ENCODE measurements at regions not wholly inside any gene's neighbourhood (a gene's known extent, or its start where the extent isn't known, plus 50 kb on each side); places are given as distances from the start of the nearest gene placed in this dataset.
"Not testable (repeated sequence)": the region's sequence is repeated elsewhere in the genome, so short reads cannot be mapped to it uniquely, and the experiment has no call there.

- ATAC-seq: no peak
- DNase-seq: no peak
These were observed 352.1 kb upstream of the CCL2 start for GRCh38 chr17:33902901-33903449.

DNA sequence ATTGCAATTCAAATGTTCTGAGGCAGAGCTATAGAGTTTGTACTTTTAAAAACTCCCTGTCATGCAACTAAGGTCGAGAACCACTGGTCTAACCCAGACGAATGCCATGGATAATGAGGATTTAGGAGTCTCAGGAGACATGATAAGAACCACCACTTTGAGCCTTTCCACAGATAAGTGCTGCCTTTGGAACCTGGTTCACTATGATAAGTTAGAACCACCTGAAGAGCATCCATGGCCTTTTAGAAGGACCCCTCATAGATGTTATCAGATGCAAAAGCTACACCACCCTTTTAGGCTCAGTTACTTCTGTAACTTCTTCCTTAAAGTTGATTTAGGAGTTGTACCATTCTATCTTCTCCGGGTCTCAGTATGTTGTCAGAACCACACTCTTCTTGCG lies 350.6 kb upstream of the CCL2 start:
- ATAC-seq (no peak), DNase-seq (no peak)

- ATAC-seq (no peak), DNase-seq (no peak)
These were observed 349.7 kb upstream of the CCL2 start for GRCh38 chr17:33905338-33905800.

GRCh38 chr17:33908363-33909064 lies 346.6 kb upstream of the CCL2 start:
- ATAC-seq (no peak), DNase-seq (no peak)

DNA sequence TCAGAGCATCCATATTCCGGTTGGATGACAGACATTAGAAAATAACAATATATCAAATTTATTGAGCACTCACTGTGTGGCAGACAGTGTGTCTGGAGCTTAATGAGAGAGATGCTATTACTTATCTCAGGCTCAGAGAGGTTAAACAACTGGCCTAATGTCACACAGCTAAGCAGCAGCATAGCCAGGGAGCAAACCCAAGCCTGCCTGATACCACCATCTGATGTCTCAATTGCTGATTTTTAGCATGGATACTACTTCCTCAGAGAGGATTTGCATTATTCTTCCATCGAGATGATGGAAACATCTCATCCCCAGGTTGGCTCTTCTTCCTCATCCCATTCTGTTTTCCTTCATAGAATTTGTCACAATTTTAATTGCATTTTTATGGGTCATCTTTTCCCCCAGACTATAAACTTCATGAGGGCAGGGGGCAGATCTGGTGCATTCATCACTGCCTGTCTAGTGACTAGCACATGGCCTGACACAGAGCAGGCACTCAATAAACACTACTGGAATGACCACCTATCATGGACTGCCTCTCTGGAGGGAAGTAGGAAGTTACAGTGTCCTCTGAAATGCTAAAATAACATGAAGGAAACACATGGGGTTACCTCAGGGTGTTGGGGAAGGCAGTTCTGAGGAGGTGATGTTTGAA lies 344.8 kb upstream of the CCL2 start:
- DNase-seq (no peak), ATAC-seq (no peak)

GRCh38 chr17:33914125-33914524 lies 341.0 kb upstream of the CCL2 start:
- no peak for DNase-seq
- ATAC-seq: no peak

DNA sequence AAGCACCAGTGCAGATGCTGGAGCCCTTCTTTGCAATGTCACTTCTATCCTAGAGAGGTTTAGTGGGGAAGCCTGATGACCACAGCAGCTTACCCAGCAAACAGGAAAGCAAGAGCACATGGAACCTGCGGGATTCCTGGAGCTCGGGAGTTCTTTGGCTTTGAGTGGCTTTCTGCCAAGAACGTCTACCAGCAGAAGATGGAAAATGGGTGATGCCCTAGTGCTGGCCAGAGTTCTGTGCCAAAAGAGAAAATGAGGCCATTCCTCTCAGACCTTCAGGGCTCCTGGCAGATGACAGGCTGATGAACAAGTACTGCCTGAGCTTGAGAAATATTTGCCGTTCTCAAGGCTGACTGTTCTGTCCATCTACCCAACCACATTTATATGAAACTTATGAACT lies 332.1 kb upstream of the CCL2 start:
- ATAC-seq: no peak
- no peak for DNase-seq

- DNase-seq (no peak), ATAC-seq (no peak)
These were observed 331.0 kb upstream of the CCL2 start for GRCh38 chr17:33924104-33924503.

DNA sequence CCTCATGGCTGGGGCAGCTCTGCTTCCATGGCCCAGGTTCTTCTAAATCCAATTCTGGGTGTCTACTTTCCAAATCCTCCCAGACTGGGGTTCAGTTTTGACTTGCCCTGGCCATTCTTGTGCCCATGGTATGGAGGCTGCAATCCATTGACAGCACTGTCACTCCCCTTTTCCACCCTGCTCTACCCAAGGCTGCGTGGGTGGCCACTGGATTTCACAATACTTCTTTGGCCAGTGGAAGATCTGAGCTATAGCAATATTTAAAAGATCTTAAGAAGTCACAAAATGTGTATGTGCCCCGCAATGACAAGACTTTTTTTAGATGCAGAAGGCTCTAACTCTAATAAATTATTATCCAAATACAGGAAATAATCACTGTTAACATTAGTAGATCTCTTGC lies 329.4 kb upstream of the CCL2 start:
- ATAC-seq: no peak

DNA sequence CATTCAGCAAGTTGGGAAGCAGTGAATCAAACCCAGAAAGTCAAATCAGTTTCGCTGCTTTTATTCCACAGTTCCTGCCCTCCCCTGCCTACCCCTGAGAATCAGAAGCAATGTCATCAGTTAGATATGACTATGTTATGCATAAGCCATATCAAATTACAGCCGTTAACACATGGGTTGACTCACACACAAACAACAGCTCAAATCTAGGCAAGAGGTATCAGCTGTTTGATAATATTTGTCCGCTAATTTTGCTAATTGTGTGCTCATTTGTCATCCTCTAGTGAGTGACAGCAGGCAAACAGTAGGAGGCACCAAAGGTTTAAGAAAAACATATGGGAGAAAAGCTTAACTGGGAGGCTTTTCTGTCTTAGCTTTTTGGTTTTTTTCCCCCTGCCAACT lies 327.4 kb upstream of the CCL2 start:
- ATAC-seq (no peak), DNase-seq (no peak)

More for the DNA sequence above, 329.4 kb upstream of the CCL2 start:
- no peak for DNase-seq

- ATAC-seq: no peak
- no peak for DNase-seq
These were observed 325.8 kb upstream of the CCL2 start for GRCh38 chr17:33929181-33929724.

DNA sequence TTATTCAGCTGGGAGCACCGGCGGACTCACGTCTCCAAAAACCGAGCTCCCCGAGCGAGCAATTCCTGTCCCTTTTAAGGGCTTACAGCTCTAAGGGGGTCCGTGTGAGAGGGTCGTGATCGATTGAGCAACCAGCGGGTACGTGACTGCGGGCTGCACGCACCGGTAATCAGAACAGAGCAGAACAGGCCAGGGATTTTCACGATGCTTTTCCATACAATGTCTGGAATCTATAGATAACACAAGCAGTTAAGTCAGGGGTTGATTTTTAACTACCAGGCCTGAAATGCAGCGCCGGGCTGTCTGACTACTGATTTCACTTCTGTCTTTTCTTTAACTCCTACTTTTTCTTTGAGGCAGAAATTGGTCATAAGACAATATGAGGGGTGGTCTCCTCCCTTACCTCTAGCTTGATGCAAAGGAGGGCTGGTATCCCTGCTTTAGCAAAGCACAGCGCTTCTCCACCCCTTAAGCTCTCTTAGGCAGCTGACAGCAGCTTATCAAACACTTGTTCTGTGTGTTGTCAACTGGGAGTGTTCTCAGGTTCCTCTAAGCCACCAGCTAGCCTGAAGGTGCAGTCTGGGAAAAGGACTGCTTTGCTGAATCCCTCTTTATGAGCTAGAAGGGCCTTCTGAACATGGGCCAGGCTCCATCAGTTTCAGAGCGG lies 323.8 kb upstream of the CCL2 start:
- not testable (repeated sequence) for DNase-seq, ATAC-seq

DNA sequence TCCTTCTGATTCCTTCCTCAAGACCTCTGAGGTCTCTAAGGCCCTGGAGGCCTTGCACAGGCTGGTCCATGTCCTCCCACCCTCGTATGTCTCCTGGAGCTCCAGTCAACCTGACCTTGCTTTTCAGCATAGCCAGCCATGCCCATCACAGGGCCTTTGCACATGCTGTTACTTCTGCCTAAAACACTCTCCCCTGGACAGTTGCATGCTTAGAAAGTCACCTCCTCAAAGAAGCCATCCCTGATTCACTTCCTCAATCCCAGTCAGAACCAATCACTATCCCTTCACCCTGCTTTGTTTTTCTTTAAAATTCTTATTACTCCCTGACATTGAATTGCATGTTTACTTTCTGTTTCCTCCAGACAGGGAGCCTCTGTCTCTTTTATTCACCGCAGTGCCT lies 322.1 kb upstream of the CCL2 start:
- DNase-seq (no peak), ATAC-seq (no peak)

DNA sequence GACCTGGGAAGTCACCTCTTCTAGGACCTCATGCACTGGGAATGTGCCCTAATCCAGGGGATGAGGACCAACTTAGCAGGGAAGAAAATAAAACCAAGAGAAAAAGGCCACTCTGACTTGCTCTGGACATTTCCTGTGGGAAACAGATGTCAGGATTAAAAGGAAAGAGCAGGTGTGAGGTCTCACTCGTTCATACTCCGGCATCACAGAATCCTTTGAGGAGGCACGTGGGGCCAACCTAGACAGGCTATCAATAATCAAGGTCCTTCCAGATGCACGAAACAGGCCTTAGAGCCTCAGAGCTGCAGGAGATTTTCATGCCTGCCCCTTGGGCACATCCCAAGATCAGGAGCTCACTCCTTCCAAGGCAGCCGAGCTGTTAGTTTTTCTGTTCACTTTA lies 321.5 kb upstream of the CCL2 start:
- DNase-seq (no peak), ATAC-seq (no peak)

- DNase-seq: no peak
- no peak for ATAC-seq
These were observed 320.4 kb upstream of the CCL2 start for GRCh38 chr17:33934696-33935095.

GRCh38 chr17:33935822-33936221 lies 319.3 kb upstream of the CCL2 start:
- no peak for ATAC-seq
- DNase-seq: no peak

DNA sequence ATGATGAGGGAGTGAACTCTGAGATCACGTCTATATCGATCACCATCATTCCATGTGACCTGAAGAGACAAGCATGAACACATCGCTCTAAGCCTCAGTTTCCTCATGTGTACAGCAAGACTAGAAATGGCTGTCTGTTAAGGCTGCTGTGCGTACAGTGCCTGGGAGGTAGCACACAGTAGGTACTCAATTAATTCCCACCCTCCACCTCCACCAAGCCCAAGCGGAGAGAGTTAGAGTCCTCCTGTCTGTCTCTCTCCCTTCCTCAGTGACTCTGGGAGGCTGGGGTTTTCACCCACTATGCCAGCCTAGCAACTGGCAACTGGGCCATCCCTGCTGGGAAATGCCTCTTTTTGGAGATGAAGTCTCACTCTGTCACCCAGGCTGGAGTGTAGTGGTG lies 318.3 kb upstream of the CCL2 start:
- ATAC-seq: no peak
- no peak for DNase-seq

DNA sequence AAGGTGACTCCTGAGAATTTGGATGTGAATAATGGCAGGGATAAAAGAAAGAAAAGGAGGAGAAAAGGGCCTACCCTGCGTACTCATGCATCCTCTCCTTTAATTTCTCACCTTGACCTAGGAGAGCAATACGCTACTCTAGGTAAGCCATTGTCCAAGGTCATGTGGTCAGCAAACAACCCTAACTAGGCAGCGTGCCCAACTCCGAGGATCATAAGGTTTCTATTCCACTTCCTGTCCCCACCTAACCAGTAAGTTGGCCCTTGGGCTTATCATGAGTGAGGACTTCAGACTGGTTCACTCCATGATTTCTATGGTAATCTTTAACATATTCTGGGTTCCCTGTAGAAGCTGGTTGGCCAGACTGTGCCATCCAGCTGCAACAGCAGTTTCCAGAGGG lies 315.1 kb upstream of the CCL2 start:
- ATAC-seq: no peak
- no peak for DNase-seq

DNA sequence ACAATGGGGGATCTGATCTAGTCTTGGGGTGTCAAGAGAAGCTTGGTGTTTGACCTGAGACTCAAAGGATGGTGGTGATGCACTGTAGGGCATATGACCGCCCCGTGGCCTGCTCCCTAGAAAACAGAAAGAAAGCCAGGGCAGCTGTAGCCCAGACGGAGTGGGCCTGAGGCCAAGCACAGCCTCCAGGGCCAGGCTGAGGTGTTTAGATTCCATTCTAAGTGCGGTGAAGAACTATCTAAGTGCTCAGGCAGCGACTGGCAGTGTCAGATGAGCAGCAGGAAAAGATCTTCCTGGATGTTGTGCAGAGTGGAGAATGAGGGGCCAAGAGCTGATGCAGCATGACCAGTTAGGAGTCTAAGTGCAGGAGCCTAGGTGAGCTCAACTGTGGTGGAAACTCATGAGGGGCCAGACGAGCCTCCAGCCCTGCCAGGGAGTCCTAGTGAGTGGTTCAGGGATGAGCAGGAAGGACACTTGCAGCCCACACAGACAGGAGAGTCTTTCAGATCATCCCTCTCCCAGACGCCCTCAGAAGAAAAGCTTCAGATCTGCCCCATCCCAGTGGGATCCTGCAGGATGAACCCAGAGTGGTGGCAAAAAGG lies 314.2 kb upstream of the CCL2 start:
- DNase-seq (no peak), ATAC-seq (no peak)

DNA sequence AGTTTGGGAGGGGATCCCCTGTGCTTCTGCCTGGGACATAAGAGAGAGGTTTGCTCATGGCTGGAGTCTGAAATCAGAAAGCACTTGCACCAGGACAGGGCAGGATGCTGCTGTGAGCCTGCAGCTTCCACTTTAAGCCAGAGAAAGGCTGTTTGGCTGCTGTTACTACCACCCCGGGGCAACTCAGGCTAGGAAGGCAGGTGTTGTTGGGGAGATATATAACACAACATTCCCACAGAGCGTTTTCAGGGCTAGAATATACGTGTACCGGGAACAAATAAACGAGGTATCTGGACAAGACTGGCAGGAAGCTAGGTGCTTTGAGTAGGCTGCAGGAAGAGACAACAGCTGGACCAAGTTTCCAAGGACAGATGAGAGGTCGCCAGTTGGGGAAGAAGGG lies 313.3 kb upstream of the CCL2 start:
- ATAC-seq (no peak), DNase-seq (no peak)

- ATAC-seq: no peak
- no peak for DNase-seq
These were observed 312.7 kb upstream of the CCL2 start for GRCh38 chr17:33942414-33942813.

GRCh38 chr17:33944412-33944811 lies 310.7 kb upstream of the CCL2 start:
- ATAC-seq: no peak

GRCh38 chr17:33944826-33945225 lies 310.3 kb upstream of the CCL2 start:
- DNase-seq: no peak
- no peak for ATAC-seq

More at GRCh38 chr17:33944412-33944811, 310.7 kb upstream of the CCL2 start:
- no peak for DNase-seq

Measured in stimulated activated naive CD8-positive, alpha-beta T cell treated with anti-CD3 and anti-CD28 coated beads, Interleukin-15, Interleukin-2, amounts not matched to agents 100 U/mL and 50 U/mL, for 24 hours (primary cell).